ENCODE measurements at regions not wholly inside any gene's neighbourhood (a gene's known extent, or its start where the extent isn't known, plus 50 kb on each side); places are given as distances from the start of the nearest gene placed in this dataset.

- DNase-seq (ENCODE audit: extremely low read depth, insufficient read length), result no peak
- H3K4me3 ChIP-seq (replicated peaks; ENCODE audit: low read depth, low read length), result no peak overlapping the region
- no peaks in the 10 kb centered on the region for H3K27me3 ChIP-seq (replicated peaks; ENCODE audit: control insufficient read depth, insufficient read depth, low read length)
- H3K36me3 ChIP-seq (ENCODE audit: control insufficient read depth, insufficient read depth, low read length), result no peaks in the 10 kb centered on the region
- no peak for TF ChIP-seq CTCF (IDR thresholded peaks at IDR 0.05; ENCODE audit: insufficient read depth, low read length, poor library complexity, severe bottlenecking)
Observed at GRCh38 chr3:137542049-137542448, 222.1 kb upstream of the SOX14 start.

- no peak for TF ChIP-seq CTCF (IDR thresholded peaks at IDR 0.05; ENCODE audit: insufficient read depth, low read length, poor library complexity, severe bottlenecking)
- DNase-seq (ENCODE audit: extremely low read depth, insufficient read length), result no peak
- Histone ChIP-seq H3K27me3 (replicated peaks; ENCODE audit: control insufficient read depth, insufficient read depth, low read length) (no peaks in the 10 kb centered on the region), H3K36me3 (ENCODE audit: control insufficient read depth, insufficient read depth, low read length) (no peaks in the 10 kb centered on the region), H3K4me3 (replicated peaks; ENCODE audit: low read depth, low read length) (no peak overlapping the region)
Observed at GRCh38 chr3:137554242-137554641, 209.9 kb upstream of the SOX14 start.

- TF ChIP-seq CTCF (IDR thresholded peaks at IDR 0.05; ENCODE audit: insufficient read depth, low read length, poor library complexity, severe bottlenecking), result no peak
- no peak for DNase-seq (ENCODE audit: extremely low read depth, insufficient read length)
- H3K4me3 ChIP-seq (replicated peaks; ENCODE audit: low read depth, low read length), result no peak overlapping the region
- H3K27me3 ChIP-seq (replicated peaks; ENCODE audit: control insufficient read depth, insufficient read depth, low read length), result no peaks in the 10 kb centered on the region
- no peaks in the 10 kb centered on the region for H3K36me3 ChIP-seq (ENCODE audit: control insufficient read depth, insufficient read depth, low read length)
Observed at GRCh38 chr3:137568880-137569279, 195.2 kb upstream of the SOX14 start.

- no peaks in the 10 kb centered on the region for H3K36me3 ChIP-seq (ENCODE audit: control insufficient read depth, insufficient read depth, low read length)
- no peak for DNase-seq (ENCODE audit: extremely low read depth, insufficient read length)
- H3K4me3 ChIP-seq (replicated peaks; ENCODE audit: low read depth, low read length), result no peak overlapping the region
- H3K27me3 ChIP-seq (replicated peaks; ENCODE audit: control insufficient read depth, insufficient read depth, low read length), result no peaks in the 10 kb centered on the region
- no peak for TF ChIP-seq CTCF (IDR thresholded peaks at IDR 0.05; ENCODE audit: insufficient read depth, low read length, poor library complexity, severe bottlenecking)
Observed at GRCh38 chr3:137572931-137573330, 191.2 kb upstream of the SOX14 start.

- DNase-seq (ENCODE audit: extremely low read depth, insufficient read length), result no peak
- H3K27me3 ChIP-seq (replicated peaks; ENCODE audit: control insufficient read depth, insufficient read depth, low read length), result no peaks in the 10 kb centered on the region; the same call in 1 of the 2 replicates
- no peak for TF ChIP-seq CTCF (IDR thresholded peaks at IDR 0.05; ENCODE audit: insufficient read depth, low read length, poor library complexity, severe bottlenecking)
- no peak overlapping the region for H3K4me3 ChIP-seq (replicated peaks; ENCODE audit: low read depth, low read length)
- H3K36me3 ChIP-seq (ENCODE audit: control insufficient read depth, insufficient read depth, low read length), result no peaks in the 10 kb centered on the region
Observed at GRCh38 chr3:137582484-137582883, 181.6 kb upstream of the SOX14 start.

GRCh38 chr3:137583256-137583655 is 180.9 kb upstream of the SOX14 start:
- H3K36me3 ChIP-seq (ENCODE audit: control insufficient read depth, insufficient read depth, low read length), result no peaks in the 10 kb centered on the region
- no peak for TF ChIP-seq CTCF (IDR thresholded peaks at IDR 0.05; ENCODE audit: insufficient read depth, low read length, poor library complexity, severe bottlenecking)

More at GRCh38 chr3:137583256-137583655, 180.9 kb upstream of the SOX14 start:
- no peak for DNase-seq (ENCODE audit: extremely low read depth, insufficient read length)
- H3K4me3 ChIP-seq (replicated peaks; ENCODE audit: low read depth, low read length), result no peak overlapping the region
- H3K27me3 ChIP-seq (replicated peaks; ENCODE audit: control insufficient read depth, insufficient read depth, low read length), result no peaks in the 10 kb centered on the region; the same call in 1 of the 2 replicates

Data from GM06990 (cell line).